WI38 (cell line): ENCODE measurements at regions not wholly inside any gene's neighbourhood (a gene's known extent, or its start where the extent isn't known, plus 50 kb on each side); places are given as distances from the start of the nearest gene placed in this dataset.
"Not testable (repeated sequence)": the region's sequence is repeated elsewhere in the genome, so short reads cannot be mapped to it uniquely, and the experiment has no call there.

Experiments
- H3K4me3 ChIP-seq: 2 replicates; pipeline ENCODE4 v1.5.1; 2011; ENCODE audit warnings: low read depth, mild to moderate bottlenecking, control low read depth, low read length
- CTCF ChIP-seq: IDR thresholded peaks from 2 replicates; pipeline ENCODE4 v1.5.1; 2012; ENCODE audit warnings: low read depth, mild to moderate bottlenecking, control low read depth, low read length

GRCh38 chr2:161070693-161071479, 89.3 kb upstream of the TANK start:
- TF ChIP-seq CTCF, result no peak
- H3K4me3 ChIP-seq, result no peak overlapping the region

GRCh38 chr2:161072436-161072835, 87.8 kb upstream of the TANK start:
- not testable (repeated sequence) for H3K4me3 ChIP-seq

- no peak overlapping the region for H3K4me3 ChIP-seq
- TF ChIP-seq CTCF, result no peak
Measured at GRCh38 chr2:161075701-161076100, 84.5 kb upstream of the TANK start.

- TF ChIP-seq CTCF, result no peak
- H3K4me3 ChIP-seq, result no peak overlapping the region
Measured at GRCh38 chr2:161076936-161077335, 83.3 kb upstream of the TANK start.

GRCh38 chr2:161077367-161078210, 82.6 kb upstream of the TANK start:
- no peak for TF ChIP-seq CTCF
- no peak overlapping the region for H3K4me3 ChIP-seq

- TF ChIP-seq CTCF, result no peak
- H3K4me3 ChIP-seq, result no peak overlapping the region
Measured at GRCh38 chr2:161078211-161078539, 82.1 kb upstream of the TANK start.

- TF ChIP-seq CTCF, result no peak
Measured at GRCh38 chr2:161085149-161085548, 75.1 kb upstream of the TANK start.

More at GRCh38 chr2:161085149-161085548, 75.1 kb upstream of the TANK start:
- no peak overlapping the region for H3K4me3 ChIP-seq
